HepG2 (cell line): ENCODE measurements at regions not wholly inside any gene's neighbourhood (a gene's known extent, or its start where the extent isn't known, plus 50 kb on each side); places are given as distances from the start of the nearest gene placed in this dataset.

Experiments used
- ATAC-seq: fragments of 200-7000 bp; cut with Tn5 transposase; 3 replicates; pipeline ENCODE4 v1.9.1; 2020; ENCODE audit warnings: mild to moderate bottlenecking, moderate library complexity
- BruUV-seq: library from RNA; stranded (reverse); fragments of 400-500 nt; replicated peaks from 2 replicates; lab custom pipeline; 2021; lab: Mats Ljungman, UMichigan
- CTCF ChIA-PET: fragments of 300-600 bp; formaldehyde crosslinking; extraction: SDS; loops from one replicate; lab custom pipeline; 2021; ENCODE audit warnings: low total read pairs, inconsistent platforms, low intra/inter-chr PET ratio; lab: Yijun Ruan, JAX
- POLR2A ChIA-PET: fragments of 350-600 bp; sonication (Branson Sonifier 250); formaldehyde crosslinking; loops from one replicate; lab custom pipeline; 2020; ENCODE audit warnings: antibody characterized with exemption, inconsistent platforms; lab: Yijun Ruan, JAX
- DNase-seq: peaks from one replicate; pipeline ENCODE4 v3.0.0-alpha.2; 2015; ENCODE audit warnings: low spot score
- FAIRE-seq: peaks from 3 replicates; lab custom pipeline; 2011; peaks lifted over from hg19 to GRCh38; lab: Jason Lieb, UNC
- H2AFZ ChIP-seq: one replicate; pipeline ENCODE4 v1.6.1; 2011; ENCODE audit warnings: low read length, inconsistent platforms
- H3K27ac ChIP-seq: fragments of 300-600 bp; 3 replicates; pipeline ENCODE4 v1.8.0; 2011; ENCODE audit warnings: mixed run types, mild to moderate bottlenecking, mixed read lengths, low read length, inconsistent platforms; ENCODE audit not compliant: insufficient read depth; ENCODE audit errors: extremely low read length
- H3K27me3 ChIP-seq, 2 experiments: fragments of 200-600 bp in 1 of 2; 2 replicates in 1 of 2; 3 replicates in 1 of 2; pipeline versions ENCODE4 v1.6.0 to v1.8.0; 2011; ENCODE audit warnings: low read length in 2 of 2, mild to moderate bottlenecking in 2 of 2, moderate library complexity in 2 of 2, inconsistent platforms in 1 of 2; ENCODE audit not compliant: insufficient read depth in 2 of 2, control insufficient read depth in 1 of 2
- H3K36me3 ChIP-seq, 2 experiments: fragments of 200-600 bp in 1 of 2; replicated peaks in 1 of 2; 2 replicates in 1 of 2; 3 replicates in 1 of 2; pipeline versions ENCODE4 v1.5.1 to v1.8.0; 2011; ENCODE audit warnings: low read length in 2 of 2, inconsistent platforms in 1 of 2; ENCODE audit not compliant: insufficient read depth in 2 of 2, control insufficient read depth in 1 of 2
- H3K4me1 ChIP-seq: 2 replicates; pipeline ENCODE4 v1.5.1; 2012; ENCODE audit warnings: low read length, inconsistent platforms; ENCODE audit not compliant: insufficient read depth
- H3K4me2 ChIP-seq: 2 replicates; pipeline ENCODE4 v1.6.0; 2011; ENCODE audit warnings: low read depth, low read length, inconsistent platforms
- H3K4me3 ChIP-seq, 3 experiments: fragments of 200-600 bp in 1 of 3; sonication (generic), shearing (Covaris generic) in 1 of 3; replicated peaks in 1 of 3; 2 replicates each; pipeline ENCODE4 v1.5.1; 2011 to 2016; ENCODE audit warnings: low read length in 3 of 3, inconsistent platforms in 2 of 3, low read depth in 2 of 3, mild to moderate bottlenecking in 2 of 3, control low read depth in 1 of 3, mixed read lengths in 1 of 3; ENCODE audit not compliant: insufficient read depth in 1 of 3
- H3K79me2 ChIP-seq: one replicate; pipeline ENCODE4 v1.6.1; 2011; ENCODE audit warnings: low read length, inconsistent platforms; ENCODE audit not compliant: insufficient read depth
- H3K9ac ChIP-seq: 2 replicates; pipeline ENCODE4 v1.6.0; 2011; ENCODE audit warnings: mild to moderate bottlenecking, low read depth, low read length, inconsistent platforms; ENCODE audit not compliant: insufficient read depth
- H3K9me3 ChIP-seq: 2 replicates; pipeline ENCODE4 v1.5.1; 2012; ENCODE audit warnings: mild to moderate bottlenecking, low read length
- H4K20me1 ChIP-seq: 2 replicates; pipeline ENCODE4 v1.6.0; 2011; ENCODE audit warnings: inconsistent platforms, mild to moderate bottlenecking, low read length, moderate library complexity; ENCODE audit not compliant: insufficient read depth
- AHR ChIP-seq: IDR thresholded peaks from 2 replicates; pipeline ENCODE4 v1.6.1; 2018; ENCODE audit warnings: missing genetic modification reagents, missing compliant biosample characterization
- CENPT ChIP-seq: sonication (generic); formaldehyde crosslinking; IDR thresholded peaks from 2 replicates; pipeline ENCODE4 v1.8.0; 2022; ENCODE audit warnings: low read depth, mild to moderate bottlenecking, moderate library complexity, missing genetic modification reagents
- DRAP1 ChIP-seq: IDR thresholded peaks from 2 replicates; pipeline ENCODE4 v1.6.1; 2016; ENCODE audit warnings: missing genetic modification reagents, missing compliant biosample characterization
- ELF3 ChIP-seq: IDR thresholded peaks from 2 replicates; pipeline ENCODE4 v1.6.1; 2016; ENCODE audit warnings: missing genetic modification reagents, missing compliant biosample characterization
- FOXP1 ChIP-seq, 2 experiments: fragments of 450-650 bp in 1 of 2; IDR thresholded peaks; 2 replicates each; pipeline ENCODE4 v1.6.1; 2017 to 2018; ENCODE audit warnings: antibody characterized with exemption in 1 of 2
- GLMP ChIP-seq: sonication (generic); formaldehyde crosslinking; IDR thresholded peaks from 2 replicates; pipeline ENCODE4 v1.9.0; 2021; ENCODE audit warnings: missing genetic modification reagents, mild to moderate bottlenecking, borderline replicate concordance
- KLF16 ChIP-seq, 2 experiments: sonication (generic) in 1 of 2; formaldehyde crosslinking in 1 of 2; IDR thresholded peaks; 2 replicates each; pipeline versions ENCODE4 v1.6.1 to v1.8.0; 2016 to 2023; ENCODE audit warnings: missing genetic modification reagents in 2 of 2, missing compliant biosample characterization in 1 of 2
- NR2F1 ChIP-seq, 2 experiments: fragments of 450-650 bp in 1 of 2; formaldehyde crosslinking in 1 of 2; IDR thresholded peaks; 2 replicates each; pipeline versions ENCODE4 v1.5.0 to v1.6.1; 2016 to 2020; ENCODE audit warnings: mild to moderate bottlenecking in 1 of 2, missing compliant biosample characterization in 1 of 2, missing genetic modification reagents in 1 of 2, moderate library complexity in 1 of 2
- RFX1 ChIP-seq: fragments of 450-650 bp; IDR thresholded peaks from 2 replicates; pipeline ENCODE4 v1.6.1; 2017
- RNF219 ChIP-seq: sonication (generic); formaldehyde crosslinking; IDR thresholded peaks from 2 replicates; pipeline ENCODE4 v1.5.0; 2020; ENCODE audit warnings: mild to moderate bottlenecking, missing genetic modification reagents
- RXRB ChIP-seq: IDR thresholded peaks from 2 replicates; pipeline ENCODE4 v1.6.1; 2016; ENCODE audit warnings: borderline replicate concordance, missing genetic modification reagents, missing compliant biosample characterization
- SALL2 ChIP-seq: sonication (generic); formaldehyde crosslinking; IDR thresholded peaks from 2 replicates; pipeline ENCODE4 v1.8.1; 2023; ENCODE audit warnings: mild to moderate bottlenecking, missing genetic modification reagents, inconsistent platforms
- SNAPC5 ChIP-seq: sonication (generic); formaldehyde crosslinking; IDR thresholded peaks from 2 replicates; pipeline ENCODE4 v1.8.1; 2023; ENCODE audit warnings: mild to moderate bottlenecking, missing genetic modification reagents, borderline replicate concordance
- SYNCRIP ChIP-seq: fragments of 200-400 bp; formaldehyde crosslinking; IDR thresholded peaks from 2 replicates; pipeline ENCODE4 v1.6.1; 2018; ENCODE audit warnings: mild to moderate bottlenecking, low read depth, low read length; ENCODE audit not compliant: insufficient read depth
- ZKSCAN5 ChIP-seq: sonication (generic); formaldehyde crosslinking; IDR thresholded peaks from 2 replicates; pipeline ENCODE4 v1.5.1; 2020; ENCODE audit warnings: mild to moderate bottlenecking, missing genetic modification reagents
- ZMAT5 ChIP-seq: sonication (generic); formaldehyde crosslinking; IDR thresholded peaks from 2 replicates; pipeline ENCODE4 v1.5.0; 2020; ENCODE audit warnings: mild to moderate bottlenecking, low read depth, missing genetic modification reagents, borderline replicate concordance
- ZNF607 ChIP-seq: sonication (generic); formaldehyde crosslinking; IDR thresholded peaks from 2 replicates; pipeline ENCODE4 v1.5.1; 2020; ENCODE audit warnings: missing genetic modification reagents, mild to moderate bottlenecking, borderline replicate concordance
- WGBS: methylation state at CpG from one replicate; pipeline ENCODE4 v1.1.6; 2017; ENCODE audit warnings: low lambda C conversion rate; 5-methylcytosine and 5-hydroxymethylcytosine counted together
- in situ Hi-C: cut with HindIII; loops from 2 replicates; pipeline ENCODE4 v1.10.0; 2017; ENCODE audit warnings: low pct_unique_long_range_greater_than_20kb; ENCODE audit not compliant: extremely low pct_ligation_motif_present
- intact Hi-C: fragments of 100-400 bp; cut with micrococcal nuclease; formaldehyde crosslinking; loops from one replicate; pipeline ENCODE4 v1.10.0; 2022; ENCODE audit not compliant: unreplicated experiment

- H2AFZ ChIP-seq, result no peak overlapping the region
These were observed 56.4 kb upstream of the RBMS1 start for GRCh38 chr2:160550048-160550447.

More at GRCh38 chr2:160550048-160550447, 56.4 kb upstream of the RBMS1 start:
- in situ Hi-C loops (no loop called here), intact Hi-C loops (no loop called here)
- H3K4me3 ChIP-seq, result no peak overlapping the region
- no peaks in the 10 kb centered on the region for H3K79me2 ChIP-seq
- 0 out of 5 replicates have a peak, but pooled peaks cover 0 to 3% of the 10 kb centered on the region in 2 experiments for H3K27me3 ChIP-seq
- CTCF ChIA-PET, result no interaction called here
- no peaks in the 10 kb centered on the region for H3K4me1 ChIP-seq
- H3K4me2 ChIP-seq, result no peak overlapping the region
- H3K9ac ChIP-seq, result no peak overlapping the region
- FAIRE-seq (no peak), ATAC-seq (no peak), DNase-seq (no peak)
- no peak overlapping the region for H3K27ac ChIP-seq
- POLR2A ChIA-PET, result no interaction called here
- H3K36me3 ChIP-seq, result no peaks in the 10 kb centered on the region
- WGBS, result 49% methylated on average over 2 of the region's 2 CpGs
- no TSS peak for BruUV-seq
- no peaks in the 10 kb centered on the region for H3K9me3 ChIP-seq
- H4K20me1 ChIP-seq, result no peaks in the 10 kb centered on the region
- no peak for TF ChIP-seq ZKSCAN5 (CRISPR knock-in tag)
- TF ChIP-seq ELF3 (CRISPR knock-in tag), result no peak
- TF ChIP-seq NR2F1 (CRISPR knock-in tag; IDR thresholded peaks at IDR 0.05), result no peak
- no peak for TF ChIP-seq CENPT
- TF ChIP-seq DRAP1 (CRISPR knock-in tag), result no peak
- no peak for TF ChIP-seq SYNCRIP
- no peak for TF ChIP-seq SALL2 (CRISPR knock-in tag)
- TF ChIP-seq KLF16 (CRISPR knock-in tag; IDR thresholded peaks at IDR 0.05), result no peak
- TF ChIP-seq RFX1, result no peak
- TF ChIP-seq RNF219 (CRISPR knock-in tag), result no peak
- no peak for TF ChIP-seq GLMP (CRISPR knock-in tag)
- no peak for TF ChIP-seq ZNF607
- TF ChIP-seq SNAPC5 (CRISPR knock-in tag), result no peak
- no peak for TF ChIP-seq FOXP1 (IDR thresholded peaks at IDR 0.05)
- no peak for TF ChIP-seq FOXP1 (CRISPR knock-in tag; IDR thresholded peaks at IDR 0.05)
- TF ChIP-seq ZMAT5 (CRISPR knock-in tag), result no peak
- TF ChIP-seq AHR (CRISPR knock-in tag), result no peak
- TF ChIP-seq RXRB, result no peak
